ENCODE measurements at regions not wholly inside any gene's neighbourhood (a gene's known extent, or its start where the extent isn't known, plus 50 kb on each side); places are given as distances from the start of the nearest gene placed in this dataset.

DNA sequence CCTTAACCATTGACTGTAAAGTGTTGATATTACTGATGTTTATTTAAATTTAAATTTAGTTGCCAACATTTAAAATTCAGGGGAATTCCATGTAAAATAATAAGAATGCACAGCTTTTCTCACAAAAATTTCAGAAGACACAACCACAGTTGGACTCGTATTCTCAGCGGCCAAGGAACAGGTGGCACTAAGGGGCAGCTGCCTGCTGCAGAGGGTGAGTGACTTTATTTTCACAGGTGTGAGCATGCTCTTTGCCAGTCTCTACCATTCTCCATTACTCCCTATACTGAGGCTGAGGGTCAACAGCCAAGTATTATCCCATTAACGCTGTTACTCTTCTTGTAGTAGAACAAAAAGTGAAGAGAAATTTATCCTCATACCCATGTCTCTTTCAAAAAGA lies 92.1 kb upstream of the GADL1 start:
- TF ChIP-seq, protein P1, sequence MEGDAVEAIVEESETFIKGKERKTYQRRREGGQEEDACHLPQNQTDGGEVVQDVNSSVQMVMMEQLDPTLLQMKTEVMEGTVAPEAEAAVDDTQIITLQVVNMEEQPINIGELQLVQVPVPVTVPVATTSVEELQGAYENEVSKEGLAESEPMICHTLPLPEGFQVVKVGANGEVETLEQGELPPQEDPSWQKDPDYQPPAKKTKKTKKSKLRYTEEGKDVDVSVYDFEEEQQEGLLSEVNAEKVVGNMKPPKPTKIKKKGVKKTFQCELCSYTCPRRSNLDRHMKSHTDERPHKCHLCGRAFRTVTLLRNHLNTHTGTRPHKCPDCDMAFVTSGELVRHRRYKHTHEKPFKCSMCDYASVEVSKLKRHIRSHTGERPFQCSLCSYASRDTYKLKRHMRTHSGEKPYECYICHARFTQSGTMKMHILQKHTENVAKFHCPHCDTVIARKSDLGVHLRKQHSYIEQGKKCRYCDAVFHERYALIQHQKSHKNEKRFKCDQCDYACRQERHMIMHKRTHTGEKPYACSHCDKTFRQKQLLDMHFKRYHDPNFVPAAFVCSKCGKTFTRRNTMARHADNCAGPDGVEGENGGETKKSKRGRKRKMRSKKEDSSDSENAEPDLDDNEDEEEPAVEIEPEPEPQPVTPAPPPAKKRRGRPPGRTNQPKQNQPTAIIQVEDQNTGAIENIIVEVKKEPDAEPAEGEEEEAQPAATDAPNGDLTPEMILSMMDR (IDR thresholded peaks at IDR 0.05): no peak
- no peak for TF ChIP-seq POLR2A (IDR thresholded peaks at IDR 0.05)
- no peak for TF ChIP-seq POLR2AphosphoS5 (IDR thresholded peaks at IDR 0.05)
